GM12865 (cell line): ENCODE measurements at regions not wholly inside any gene's neighbourhood (a gene's known extent, or its start where the extent isn't known, plus 50 kb on each side); places are given as distances from the start of the nearest gene placed in this dataset.

Source experiments
- DNase-seq: peaks from one replicate; pipeline ENCODE4 v3.0.0; 2010; ENCODE audit warnings: low read depth
- H3K4me3 ChIP-seq: 2 replicates; pipeline ENCODE4 v1.5.1; 2011; ENCODE audit warnings: mild to moderate bottlenecking, low read depth, low read length, control low read depth
- TF ChIP-seq, protein P1 (sequence below): IDR thresholded peaks from 2 replicates; pipeline ENCODE4 v1.5.1; 2011; ENCODE audit warnings: low read length, control low read depth, low read depth, inconsistent platforms; ENCODE audit not compliant: insufficient read depth; ENCODE audit errors: missing control alignments

DNA sequence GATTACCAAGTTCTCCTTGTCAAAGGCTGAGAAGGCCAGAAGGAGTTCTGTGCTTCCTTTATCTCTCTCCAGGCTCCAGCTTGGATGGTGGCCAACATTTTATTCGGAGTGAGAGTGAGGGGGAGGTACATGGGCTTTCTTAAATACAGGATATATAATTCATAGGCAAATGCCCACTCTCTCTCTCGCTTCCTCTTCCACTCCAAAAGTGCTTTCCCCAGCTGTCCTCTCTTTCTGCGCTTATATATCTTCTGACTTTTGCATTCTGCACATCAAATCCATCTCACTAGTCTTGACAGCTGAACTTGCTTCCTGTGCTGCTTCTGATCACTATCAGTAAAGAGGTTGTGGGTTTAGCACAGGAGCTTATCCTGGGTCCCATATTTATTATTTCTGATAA lies 125.4 kb upstream of the ARHGAP20 start:
- TF ChIP-seq, protein P1, sequence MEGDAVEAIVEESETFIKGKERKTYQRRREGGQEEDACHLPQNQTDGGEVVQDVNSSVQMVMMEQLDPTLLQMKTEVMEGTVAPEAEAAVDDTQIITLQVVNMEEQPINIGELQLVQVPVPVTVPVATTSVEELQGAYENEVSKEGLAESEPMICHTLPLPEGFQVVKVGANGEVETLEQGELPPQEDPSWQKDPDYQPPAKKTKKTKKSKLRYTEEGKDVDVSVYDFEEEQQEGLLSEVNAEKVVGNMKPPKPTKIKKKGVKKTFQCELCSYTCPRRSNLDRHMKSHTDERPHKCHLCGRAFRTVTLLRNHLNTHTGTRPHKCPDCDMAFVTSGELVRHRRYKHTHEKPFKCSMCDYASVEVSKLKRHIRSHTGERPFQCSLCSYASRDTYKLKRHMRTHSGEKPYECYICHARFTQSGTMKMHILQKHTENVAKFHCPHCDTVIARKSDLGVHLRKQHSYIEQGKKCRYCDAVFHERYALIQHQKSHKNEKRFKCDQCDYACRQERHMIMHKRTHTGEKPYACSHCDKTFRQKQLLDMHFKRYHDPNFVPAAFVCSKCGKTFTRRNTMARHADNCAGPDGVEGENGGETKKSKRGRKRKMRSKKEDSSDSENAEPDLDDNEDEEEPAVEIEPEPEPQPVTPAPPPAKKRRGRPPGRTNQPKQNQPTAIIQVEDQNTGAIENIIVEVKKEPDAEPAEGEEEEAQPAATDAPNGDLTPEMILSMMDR: no peak
- H3K4me3 ChIP-seq: no peak overlapping the region
- no peak for DNase-seq

DNA sequence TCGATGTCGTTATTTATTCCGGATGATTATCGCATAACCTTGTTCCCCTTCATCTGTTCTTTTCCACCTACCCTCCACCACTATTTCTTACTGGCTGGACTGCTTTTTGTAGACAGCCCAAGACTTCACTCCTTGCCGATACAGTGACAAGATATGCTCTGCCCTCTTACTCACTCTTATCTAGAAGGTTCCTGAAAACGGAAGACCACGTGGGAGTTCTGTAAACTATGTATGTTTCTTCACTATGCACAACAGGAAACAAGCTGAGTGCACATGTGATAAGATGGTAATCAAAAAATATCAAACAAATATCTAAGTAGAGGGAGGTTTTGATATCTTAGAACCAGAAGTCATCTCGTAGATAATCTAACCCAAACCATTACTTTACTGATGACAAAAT lies 122.9 kb upstream of the ARHGAP20 start:
- DNase-seq: no peak
- TF ChIP-seq, protein P1: no peak
- H3K4me3 ChIP-seq: no peak overlapping the region

DNA sequence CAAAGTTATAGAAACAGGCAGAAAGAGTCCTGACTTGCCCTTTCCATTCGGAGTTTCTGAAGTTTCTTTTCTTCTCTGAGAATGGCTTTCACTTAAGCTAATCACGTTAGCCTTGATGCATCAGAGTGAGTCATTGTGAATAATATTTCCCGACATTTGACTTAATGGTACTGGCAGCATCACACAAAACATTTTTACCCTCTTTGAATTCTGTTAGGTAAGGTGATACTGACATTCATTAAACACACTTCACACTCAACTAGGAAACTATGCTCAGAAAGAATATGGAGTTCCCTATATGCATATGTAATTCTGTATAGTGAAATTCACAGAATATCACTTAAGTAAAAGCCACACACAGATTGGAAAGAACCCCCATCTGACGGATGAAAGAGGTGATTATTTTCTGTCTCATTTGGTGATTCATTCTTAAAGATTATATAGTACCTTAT lies 120.8 kb upstream of the ARHGAP20 start:
- TF ChIP-seq, protein P1: no peak
- no peak overlapping the region for H3K4me3 ChIP-seq
- no peak for DNase-seq

- no peak for DNase-seq
- TF ChIP-seq, protein P1: no peak
- H3K4me3 ChIP-seq: no peak overlapping the region
Measured at GRCh38 chr11:110832539-110832938, 120.3 kb upstream of the ARHGAP20 start.

- no peak for DNase-seq
- H3K4me3 ChIP-seq: no peak overlapping the region
- TF ChIP-seq, protein P1: no peak
Measured at GRCh38 chr11:110832080-110832479, 119.8 kb upstream of the ARHGAP20 start.

DNA sequence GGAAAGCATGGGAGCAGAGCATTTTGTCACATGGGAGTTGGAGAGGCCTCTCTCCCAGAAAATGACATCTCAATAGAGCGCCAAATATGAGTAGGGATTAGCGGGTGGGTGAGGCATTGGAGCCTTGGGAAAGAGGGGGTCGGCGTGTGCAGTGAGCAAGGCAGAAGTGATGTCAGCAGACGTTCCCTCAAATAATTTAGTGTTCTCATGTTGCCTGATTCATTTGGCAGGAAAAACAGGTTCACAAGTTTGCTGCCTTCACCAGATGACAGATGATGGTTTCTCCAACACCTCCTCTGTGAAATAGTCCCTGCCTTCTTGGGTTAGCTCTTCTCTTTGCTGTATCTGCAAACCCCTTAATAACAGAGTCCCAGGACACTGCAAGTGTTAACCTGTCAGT lies 118.5 kb upstream of the ARHGAP20 start:
- TF ChIP-seq, protein P1: no peak
- DNase-seq: no peak
- H3K4me3 ChIP-seq: no peak overlapping the region

DNA sequence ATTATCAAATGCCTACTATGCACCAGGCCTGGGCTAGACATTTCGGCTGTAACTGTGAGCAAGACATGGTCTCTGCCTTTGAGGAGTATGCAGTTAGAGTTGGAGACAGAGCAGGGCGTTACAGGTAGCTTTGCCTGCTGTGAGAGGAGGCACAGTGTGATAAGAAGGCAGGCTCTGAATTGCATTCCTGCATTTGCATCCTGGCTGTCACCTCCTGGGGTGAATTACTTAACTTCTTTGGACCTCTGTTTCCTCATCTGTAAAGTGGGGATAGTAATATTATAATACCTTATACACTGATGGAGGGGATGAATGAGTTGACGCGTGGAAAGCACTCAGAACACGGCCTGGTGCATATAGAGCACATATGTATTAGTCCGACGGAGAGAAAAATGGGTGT lies 118.1 kb upstream of the ARHGAP20 start:
- H3K4me3 ChIP-seq: no peak overlapping the region
- TF ChIP-seq, protein P1: no peak
- DNase-seq: no peak
